Thyroid gland (tissue), 4 donors: ENCODE measurements at regions not wholly inside any gene's neighbourhood (a gene's known extent, or its start where the extent isn't known, plus 50 kb on each side); places are given as distances from the start of the nearest gene placed in this dataset.

Experiments used
- POLR2A ChIP-seq, 2 donors: fragments of 450-650 bp; IDR thresholded peaks; one replicate each; pipeline ENCODE4 v1.6.1; 2017; ENCODE audit warnings: antibody characterized with exemption in 2 of 2, mild to moderate bottlenecking in 2 of 2, moderate library complexity in 1 of 2
- TF ChIP-seq, protein P1 (sequence below), 6 experiments: fragments of 200-600 bp in 3 of 6; fragments of 450-650 bp in 3 of 6; sonication (generic) in 3 of 6; IDR thresholded peaks; one replicate each; pipeline ENCODE4 v1.5.1; 2016 to 2019; ENCODE audit warnings: antibody characterized with exemption in 6 of 6, mild to moderate bottlenecking in 2 of 6, inconsistent platforms in 1 of 6, moderate library complexity in 1 of 6

DNA sequence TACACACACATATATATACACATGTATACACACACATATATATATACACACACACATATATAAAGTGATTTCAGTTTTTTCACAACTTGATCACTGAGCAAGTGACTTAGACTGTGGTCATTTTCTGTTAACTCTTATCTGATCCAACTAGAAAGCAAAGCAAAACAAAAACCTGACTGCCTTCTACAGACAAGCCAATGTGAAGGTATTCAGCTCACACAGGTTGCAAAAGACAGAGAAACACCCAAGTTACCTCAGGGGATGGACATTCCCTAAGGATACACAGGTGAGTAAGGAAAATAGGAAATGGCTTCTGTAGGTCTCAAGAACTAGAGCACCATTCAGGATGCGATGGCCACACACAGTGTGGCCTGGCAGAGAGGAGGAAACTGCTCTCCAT, 58.4 kb upstream of the IER3 start:
- TF ChIP-seq, protein P1, sequence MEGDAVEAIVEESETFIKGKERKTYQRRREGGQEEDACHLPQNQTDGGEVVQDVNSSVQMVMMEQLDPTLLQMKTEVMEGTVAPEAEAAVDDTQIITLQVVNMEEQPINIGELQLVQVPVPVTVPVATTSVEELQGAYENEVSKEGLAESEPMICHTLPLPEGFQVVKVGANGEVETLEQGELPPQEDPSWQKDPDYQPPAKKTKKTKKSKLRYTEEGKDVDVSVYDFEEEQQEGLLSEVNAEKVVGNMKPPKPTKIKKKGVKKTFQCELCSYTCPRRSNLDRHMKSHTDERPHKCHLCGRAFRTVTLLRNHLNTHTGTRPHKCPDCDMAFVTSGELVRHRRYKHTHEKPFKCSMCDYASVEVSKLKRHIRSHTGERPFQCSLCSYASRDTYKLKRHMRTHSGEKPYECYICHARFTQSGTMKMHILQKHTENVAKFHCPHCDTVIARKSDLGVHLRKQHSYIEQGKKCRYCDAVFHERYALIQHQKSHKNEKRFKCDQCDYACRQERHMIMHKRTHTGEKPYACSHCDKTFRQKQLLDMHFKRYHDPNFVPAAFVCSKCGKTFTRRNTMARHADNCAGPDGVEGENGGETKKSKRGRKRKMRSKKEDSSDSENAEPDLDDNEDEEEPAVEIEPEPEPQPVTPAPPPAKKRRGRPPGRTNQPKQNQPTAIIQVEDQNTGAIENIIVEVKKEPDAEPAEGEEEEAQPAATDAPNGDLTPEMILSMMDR (IDR thresholded peaks at IDR 0.05): no peak
- TF ChIP-seq POLR2A (IDR thresholded peaks at IDR 0.05): no peak
